Lung microvascular endothelial cell (primary cell): ENCODE measurements at regions not wholly inside any gene's neighbourhood (a gene's known extent, or its start where the extent isn't known, plus 50 kb on each side); places are given as distances from the start of the nearest gene placed in this dataset.

ENCODE experiments used
- DNase-seq, 2 donors: peaks; one replicate each; pipeline versions ENCODE4 v3.0.0 to v3.0.0-alpha.2; 2010; ENCODE audit warnings: low read depth in 2 of 2

DNA sequence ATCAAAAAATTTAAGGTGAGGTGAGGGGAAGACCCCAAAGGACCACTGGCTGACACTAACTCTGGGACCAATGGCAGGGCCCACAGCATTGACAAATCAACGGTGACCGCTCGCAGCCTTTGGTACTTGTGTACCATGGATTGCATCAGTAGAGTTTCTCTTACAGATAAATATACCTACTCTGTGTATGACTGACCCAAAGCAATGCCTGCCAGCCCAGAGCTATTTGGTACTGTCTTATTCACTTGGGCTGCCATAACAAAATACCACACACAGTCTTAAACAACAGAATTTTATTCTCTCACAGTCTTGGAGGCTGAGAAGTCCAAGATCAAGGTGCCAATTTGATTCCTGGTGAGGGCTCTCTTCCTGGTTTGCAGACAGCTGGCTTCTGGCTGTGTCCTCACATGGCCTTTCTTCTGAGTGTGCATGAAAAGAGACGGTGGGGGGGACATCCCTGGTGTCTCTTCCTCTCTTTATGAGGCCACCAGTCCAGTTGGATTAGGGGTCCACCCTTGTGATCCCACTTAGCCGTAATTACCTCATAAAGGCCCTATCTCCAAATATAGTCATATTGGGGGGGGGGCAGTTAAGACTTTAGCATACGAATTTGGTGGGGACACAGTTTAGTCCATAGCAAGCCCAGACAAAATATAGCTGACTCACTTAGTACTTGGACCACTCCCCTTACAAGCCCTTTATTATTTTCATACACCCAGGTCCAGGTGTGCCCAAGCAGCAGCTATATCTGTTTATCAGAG lies 336.3 kb downstream of the CD83 start:
- no peak for DNase-seq

DNA sequence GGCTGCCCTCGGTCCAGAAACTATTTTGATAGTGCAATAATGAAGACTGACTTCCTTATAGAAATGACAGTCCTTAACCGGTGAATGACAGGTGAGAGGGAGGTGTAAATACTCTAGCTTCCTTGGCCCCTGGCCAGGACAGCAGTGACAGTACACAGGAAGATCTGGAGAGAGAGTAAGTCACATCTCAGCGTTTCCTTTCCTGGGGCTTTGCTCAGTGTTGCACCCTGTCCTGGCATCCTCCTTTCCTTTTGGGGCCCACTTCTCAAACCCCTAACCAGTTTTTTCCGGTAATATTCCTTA lies 336.9 kb downstream of the CD83 start:
- DNase-seq: no peak

DNA sequence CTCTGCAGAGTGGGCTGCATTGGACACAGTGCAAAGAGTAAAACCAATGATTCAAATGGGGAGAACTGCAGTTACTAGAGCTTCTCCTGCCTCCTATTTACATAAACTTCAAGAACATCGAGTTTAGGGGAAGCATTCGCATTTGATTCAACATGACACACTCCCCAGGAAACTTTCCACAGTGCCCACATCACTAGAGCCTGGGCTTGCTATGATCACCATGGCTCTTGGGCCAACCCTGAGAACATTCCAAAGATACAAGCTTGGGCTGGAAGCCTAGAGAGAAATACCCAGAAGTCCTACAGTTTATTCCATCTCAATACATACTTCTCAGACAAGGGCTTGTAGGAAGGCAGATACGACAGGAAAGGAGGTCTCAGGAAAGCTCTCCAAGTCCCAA lies 337.9 kb downstream of the CD83 start:
- DNase-seq: no peak

DNA sequence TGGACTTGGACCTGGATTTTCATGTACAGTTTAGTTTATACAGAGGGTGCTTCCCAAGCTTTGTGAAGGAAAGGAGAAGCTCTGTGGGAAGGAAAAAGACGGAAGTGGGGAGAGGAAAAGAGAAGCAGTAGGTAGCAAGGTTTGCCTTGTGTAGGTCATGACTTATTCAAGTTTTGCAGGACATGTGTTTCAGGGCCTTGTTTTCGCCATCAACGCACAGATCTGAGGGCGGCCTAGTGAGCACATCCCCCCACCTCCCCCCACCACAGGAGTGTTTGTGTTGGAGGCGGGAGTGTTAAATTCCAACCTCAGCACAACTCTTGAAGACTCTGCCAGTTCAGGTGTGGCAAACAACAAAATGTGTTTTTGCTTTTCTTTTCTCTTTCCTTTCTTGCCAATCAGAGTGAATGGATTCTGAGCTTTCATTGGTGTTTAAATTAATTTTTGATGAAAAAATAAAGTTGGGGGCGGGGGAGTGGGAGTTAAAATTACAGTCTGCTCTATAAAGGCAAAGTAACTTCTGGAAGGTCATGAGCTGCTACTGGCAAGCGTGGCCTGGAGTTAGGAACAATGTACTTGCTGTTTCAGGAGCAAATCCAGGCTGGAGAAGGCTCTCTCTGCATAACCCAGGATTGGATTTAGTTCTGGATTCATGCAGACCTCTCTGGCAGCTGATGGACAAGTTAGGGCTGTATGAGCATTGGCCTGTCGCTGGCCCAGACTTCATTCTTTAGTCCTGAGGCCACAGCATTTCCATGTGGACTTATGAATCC lies 338.5 kb downstream of the CD83 start:
- no peak for DNase-seq

DNA sequence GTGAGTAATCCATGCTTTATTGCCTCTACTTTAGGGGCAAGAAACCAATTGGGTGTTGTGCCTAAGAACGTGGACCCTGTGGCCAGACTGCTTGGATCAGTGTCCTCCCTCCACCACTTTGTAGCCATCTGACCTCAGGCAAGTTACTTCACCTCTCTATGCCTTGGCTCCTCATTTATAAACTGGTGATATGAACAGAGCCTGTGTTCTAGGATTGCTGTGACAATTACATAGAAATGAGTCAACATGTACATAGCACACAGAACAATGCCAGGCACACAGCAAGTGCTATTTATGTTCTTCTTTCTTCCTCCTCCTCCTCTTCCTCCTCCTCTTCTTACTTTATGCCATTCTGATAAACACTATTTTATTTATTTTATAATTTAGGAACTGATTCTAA lies 339.4 kb downstream of the CD83 start:
- DNase-seq: no peak

DNA sequence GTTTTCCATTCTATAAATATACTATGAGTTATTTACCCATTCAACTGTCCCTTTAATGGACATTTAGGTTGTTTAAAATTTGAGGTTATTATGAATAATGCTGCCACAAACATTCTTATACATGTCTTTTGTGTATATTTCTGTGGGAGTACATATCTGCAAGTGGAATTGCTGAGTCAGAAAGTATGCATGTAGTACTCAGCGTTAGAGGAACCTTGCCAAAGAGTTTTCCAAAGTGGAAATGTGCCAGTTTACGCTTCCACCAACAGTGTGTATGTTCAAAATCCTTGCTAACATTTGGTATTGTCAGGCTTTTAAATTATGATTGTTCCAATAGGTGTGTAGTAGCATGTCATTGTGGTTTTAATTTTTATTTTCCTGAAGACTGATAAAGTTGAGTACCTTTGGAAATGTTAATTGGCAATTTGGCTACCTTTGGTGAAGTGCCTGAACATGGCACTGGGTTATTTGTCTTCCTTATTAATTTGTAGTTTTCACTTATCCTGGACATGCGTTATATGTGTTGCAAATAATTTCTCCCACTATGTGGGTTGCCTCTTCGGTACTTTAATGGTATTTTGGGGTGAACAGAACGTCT lies 341.2 kb downstream of the CD83 start:
- DNase-seq: no peak

DNA sequence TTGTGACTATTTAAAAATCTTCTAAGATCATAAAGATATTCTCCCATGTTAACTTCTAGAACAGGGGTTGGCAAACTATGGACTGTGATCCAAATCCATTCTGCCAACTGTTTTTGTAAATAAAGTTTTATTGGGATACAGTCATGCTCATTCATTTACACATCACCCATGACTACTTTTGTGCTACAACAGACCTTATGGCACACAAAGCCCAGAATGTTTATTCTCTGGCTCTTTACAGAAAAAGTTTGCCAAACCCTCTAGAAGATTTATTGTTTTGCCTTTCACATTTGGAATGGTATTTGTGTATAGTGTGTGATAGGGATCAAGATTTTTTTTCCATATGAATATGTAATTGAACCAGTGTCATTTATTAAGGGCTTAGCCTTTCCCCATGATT lies 341.7 kb downstream of the CD83 start:
- DNase-seq: no peak

DNA sequence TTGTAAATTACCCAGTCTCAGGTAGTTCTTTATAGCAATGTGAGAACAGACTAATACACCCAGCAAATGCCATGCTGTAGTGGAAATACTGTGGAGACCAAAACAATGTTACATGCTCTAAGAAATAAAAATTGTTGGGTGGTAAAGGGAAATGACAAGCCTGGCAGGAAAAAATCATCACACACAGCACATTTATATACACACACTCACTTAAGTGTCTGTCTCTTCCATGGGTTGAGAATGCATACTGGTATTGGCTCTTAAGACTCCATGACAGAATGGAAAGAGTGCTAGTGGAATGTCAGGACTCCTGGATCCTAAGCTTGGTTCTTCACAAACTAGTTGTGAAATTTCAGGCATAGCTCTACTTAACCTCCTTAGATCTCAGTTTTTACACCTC lies 343.0 kb downstream of the CD83 start:
- no peak for DNase-seq

DNA sequence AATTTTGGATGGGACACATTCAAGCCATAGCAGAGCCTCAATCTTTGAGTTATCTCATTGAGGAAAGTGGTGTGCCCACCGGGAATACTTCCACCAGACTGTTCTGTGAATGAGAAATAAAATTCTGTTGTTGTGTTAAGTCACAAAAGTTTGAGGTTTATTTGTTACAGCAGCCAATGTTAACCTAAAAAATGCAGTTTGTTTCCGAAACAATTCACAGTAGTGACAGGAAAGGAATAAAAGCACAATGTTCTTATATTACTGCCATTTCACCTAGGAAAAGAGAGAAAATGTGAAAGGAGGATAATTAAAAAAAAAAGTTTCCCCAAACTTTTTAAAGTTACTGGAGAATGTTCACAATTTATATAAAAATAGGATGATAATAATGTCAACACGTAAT lies 344.6 kb downstream of the CD83 start:
- DNase-seq: no peak

DNA sequence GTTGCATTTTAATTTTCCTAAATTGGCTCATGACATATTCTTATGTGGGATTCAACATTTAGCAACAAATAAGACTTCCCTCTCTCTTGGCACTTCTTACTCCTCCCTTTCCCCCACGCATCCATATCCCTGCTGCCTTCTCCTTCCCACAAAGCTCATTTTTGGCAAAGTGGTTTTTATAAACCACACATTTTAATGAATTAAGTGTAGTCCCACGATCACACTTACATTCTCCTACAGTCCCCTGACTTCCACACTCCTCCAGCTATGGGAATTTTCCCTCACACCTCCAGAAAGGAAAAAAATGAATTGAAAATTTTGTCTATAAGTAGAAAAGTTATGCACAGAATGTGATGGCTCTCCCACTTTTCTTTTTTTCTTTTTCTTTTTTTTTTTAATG lies 345.0 kb downstream of the CD83 start:
- DNase-seq: no peak

DNA sequence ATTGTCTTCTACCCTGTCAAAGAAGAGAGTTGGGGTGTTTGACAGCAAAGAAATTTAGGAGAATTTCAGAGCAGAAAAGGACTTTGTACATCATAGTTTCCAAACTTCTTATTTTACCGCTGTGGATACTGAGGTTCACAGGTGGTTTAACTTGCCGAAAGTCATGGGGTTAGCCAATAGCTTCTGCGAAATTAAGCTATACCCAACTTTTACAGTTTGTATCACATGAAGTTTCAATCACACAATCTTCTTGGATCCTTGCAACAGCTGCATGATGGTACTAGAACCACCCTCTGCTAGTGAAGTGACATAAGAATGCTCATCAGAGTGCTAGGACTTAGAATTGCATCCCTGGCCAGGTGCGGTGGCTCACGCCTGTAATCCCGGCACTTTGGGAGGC lies 345.5 kb downstream of the CD83 start:
- no peak for DNase-seq

DNA sequence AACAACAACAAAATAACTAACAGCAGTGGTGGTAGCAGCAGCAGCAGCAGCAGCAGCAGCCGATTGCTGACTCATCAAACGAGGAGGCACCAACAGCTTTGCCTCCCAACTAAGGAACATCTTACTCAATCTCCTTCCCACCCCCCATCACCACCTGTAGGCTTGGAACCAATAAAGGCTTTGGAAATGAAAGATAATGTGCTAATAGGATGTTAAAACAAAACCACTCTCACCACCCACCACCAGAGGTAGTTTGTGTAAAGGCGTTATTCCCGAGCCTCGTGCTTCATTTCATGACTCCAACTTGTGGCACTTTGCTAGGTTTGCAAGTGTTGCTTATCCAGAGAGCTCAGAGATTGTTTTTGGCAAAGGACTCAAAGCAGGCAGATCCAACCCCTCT lies 346.5 kb downstream of the CD83 start:
- no peak for DNase-seq

DNA sequence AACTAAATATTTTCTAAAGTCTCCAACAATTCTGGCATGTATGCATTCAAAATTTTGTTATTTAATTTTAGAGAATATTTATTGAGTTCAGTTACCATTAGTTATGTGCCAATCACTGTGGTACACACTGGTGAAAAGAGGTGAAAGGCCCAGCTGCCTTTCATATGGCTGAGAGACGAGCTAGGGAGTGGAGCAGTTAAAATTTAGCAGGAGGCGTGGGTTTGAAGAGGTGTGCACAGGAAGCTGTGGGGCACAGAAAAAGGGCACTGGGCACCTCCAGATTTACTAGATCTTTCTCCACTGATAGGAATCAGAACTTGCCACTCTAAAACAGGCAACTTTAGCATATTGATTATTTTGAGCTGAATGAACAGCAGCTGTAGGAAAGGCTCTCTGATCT lies 347.1 kb downstream of the CD83 start:
- no peak for DNase-seq

DNA sequence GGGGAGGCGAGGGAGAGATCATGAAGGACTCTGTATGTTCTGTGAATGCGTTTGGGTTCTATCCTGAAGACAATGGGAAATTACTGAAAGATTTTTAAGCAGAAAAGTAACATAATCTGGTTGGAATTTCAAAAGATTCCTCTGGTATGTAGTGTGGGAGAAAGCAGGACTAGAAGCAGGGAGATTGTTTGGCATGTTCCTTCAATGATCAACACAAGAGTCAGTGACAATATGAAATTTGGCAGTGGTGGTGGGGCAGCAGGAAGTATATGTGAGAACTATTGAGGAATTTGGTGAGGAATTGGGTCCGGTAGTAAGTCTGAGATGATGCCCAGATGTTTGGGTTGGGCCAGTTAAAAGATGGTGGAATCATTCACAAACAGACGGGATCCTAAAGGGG lies 348.7 kb downstream of the CD83 start:
- DNase-seq: no peak

DNA sequence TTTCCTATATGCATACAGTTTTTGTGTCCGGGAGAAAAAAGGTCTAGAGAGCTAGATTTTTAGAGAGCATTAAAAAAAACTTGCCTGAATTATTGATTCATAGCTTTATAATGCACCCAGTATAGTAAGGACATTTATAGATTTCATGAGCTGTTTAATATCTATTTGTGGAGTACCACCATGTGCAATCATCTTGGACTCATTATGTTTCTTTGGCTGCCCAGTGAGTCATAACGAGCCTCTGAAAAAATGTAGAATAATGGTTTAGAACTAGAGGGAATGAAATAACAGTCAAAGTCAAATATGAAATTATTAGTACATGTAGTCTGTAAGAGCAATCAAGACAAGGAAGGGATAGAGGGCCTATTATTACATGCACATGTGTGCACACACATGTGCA lies 350.0 kb downstream of the CD83 start:
- no peak for DNase-seq

DNA sequence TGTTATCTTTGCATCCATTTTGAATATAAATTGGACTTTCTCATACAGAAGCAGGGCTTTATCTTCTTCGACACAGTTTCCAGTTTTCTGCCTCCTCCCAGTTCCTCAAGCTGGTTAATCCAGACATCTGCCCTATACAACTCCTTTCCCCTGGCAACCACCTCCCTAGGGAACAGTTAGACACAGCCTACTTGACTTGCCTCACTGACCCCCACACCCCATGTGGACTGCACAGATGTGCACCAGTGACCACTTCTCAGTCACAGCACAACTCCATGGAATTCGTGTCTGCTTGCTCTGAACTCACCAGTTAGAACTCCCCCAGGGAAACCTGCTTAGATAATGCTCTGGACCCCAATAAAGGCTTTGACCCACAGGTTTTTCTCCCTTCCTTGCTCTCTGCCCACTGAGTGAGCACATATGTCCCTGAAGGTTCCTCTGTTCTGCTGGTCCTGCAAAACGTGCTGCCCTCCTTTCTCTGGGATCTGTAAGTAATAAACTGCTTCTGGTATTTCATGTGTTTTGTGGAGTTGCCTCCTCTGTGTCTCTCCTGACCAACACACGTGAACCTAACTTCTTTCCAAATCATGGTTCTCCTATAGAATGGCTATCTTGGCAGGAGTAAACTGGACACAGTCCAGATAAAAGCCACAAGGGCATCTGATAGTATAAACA lies 351.2 kb downstream of the CD83 start:
- DNase-seq: no peak

DNA sequence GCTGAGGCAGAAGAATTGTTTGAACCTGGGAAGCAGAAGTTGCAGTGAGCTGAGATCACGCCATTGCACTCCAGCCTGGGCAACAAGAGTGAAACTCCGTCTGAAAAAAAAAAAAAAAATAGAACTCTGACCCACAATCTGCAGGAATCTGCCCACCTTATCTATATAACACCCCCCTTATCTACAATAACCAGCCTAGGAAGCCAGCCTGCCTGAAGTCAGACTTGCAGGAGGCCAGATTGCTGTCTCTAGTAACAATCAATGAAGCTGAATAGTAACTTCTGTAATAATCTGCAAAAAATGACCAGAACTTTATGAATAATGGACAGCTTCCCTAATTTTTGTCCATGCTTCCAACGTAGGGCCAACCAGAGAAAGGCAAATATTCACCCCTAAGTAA lies 352.5 kb downstream of the CD83 start:
- no peak for DNase-seq

DNA sequence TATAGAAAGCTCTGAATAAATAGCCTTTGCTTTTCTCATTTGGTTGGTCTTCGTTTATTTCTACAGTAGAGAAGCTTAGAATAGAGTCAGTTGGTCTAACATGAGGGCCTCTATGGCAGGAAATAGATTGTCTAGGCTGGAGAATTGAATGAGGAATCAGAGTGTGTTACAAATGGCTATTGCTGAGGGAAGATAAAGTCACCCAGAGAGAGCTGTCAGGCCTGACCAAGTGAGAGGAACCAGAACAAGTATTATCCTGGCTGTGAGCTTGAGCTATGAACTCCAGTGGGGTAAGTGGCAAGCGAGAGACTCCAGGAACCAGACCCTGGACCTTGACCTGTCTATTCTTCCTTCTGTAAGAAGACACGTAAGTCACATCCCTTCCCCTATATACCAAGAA lies 353.1 kb downstream of the CD83 start:
- no peak for DNase-seq

DNA sequence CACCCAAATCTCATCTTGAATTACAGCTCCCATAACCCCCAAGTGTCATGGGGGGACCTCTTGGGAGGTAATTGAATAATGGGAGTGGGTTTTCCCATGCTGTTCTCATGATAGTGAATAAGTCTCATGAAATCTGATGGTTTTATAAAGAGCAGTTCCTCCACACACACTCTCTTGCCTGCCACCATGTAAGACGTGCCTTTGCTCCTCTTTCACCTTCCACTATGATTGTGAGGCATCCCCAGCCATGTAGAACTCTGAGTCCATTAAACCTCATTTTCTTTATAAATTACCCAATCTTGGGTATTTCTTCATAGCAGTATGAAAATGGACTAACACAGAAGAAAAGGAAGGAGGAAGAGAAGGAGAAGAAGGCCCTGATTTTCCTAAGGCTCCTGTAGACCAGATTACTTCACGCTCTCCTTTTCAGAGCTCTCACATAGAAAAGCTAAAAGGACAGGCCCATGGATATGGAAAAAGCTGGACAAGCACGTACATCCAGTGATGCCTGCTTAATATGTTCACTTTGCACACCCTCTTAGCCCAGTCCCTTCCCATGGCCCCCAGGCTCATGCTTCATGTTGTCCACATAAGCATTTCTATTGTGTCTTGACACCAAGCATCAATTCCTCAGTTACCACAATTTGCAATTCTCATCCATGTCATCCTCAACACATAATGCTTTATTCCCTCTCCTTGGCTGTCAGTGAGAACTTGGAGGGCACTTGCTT lies 354.8 kb downstream of the CD83 start:
- no peak for DNase-seq

DNA sequence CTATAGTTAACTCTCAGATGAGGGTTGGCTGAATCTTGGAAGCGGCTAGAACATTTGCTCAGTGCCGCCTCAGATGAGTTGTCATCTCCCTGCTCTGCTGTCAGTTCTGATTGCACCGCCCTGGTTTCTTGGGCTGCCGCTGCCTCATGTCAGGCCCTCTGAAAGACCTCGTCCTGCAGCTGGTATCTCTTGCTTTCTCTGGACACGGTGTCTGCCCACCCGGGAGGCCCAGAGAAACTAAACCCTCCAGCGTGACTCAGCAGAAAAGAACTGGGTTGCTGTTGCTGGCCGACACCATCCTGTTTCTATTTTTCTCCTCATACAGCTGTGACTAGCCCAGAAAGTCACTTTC lies 355.4 kb downstream of the CD83 start:
- DNase-seq: no peak

DNA sequence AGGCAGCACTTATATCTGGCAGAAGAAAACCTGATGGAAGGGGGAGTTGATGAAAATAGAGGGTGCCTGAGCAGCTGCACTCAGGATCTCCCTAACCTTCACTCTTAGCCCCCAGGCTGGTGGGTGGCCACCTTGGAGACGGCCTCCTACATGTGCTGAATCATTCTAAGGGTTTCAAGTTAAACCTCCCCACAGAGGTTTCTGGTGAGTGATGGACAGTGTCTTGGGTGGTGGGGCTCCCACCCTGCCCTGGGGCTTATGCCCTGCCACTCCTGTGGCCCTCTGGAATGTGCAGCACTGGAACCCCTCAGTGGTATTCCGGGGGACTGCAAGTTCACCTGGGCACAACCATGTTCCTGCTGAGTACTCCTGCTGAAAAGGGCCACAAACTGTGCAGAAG lies 357.2 kb downstream of the CD83 start:
- DNase-seq: no peak

DNA sequence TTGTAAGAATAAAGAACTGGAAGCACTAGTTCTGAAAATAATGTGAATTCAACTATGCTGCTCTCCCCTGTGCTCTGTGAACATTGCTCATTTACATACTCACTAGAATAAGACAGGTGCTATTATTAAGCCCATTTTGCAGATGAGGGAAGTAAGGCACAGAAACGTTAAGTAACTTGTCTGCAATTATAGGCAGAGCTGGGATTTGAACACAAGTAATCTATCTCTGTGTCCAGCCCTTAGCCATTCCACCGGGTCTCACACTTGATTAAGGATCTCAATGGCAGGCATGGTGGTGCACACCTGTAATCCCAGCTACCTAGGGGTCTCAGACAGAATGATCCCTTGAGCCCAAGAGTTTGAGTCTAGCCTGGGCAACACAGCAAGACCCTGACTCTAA lies 357.7 kb downstream of the CD83 start:
- DNase-seq: no peak
